PFSK-1 (cell line): ENCODE measurements at regions not wholly inside any gene's neighbourhood (a gene's known extent, or its start where the extent isn't known, plus 50 kb on each side); places are given as distances from the start of the nearest gene placed in this dataset.

ENCODE experiments used
- FOXP2 ChIP-seq: optimal IDR thresholded peaks from 2 replicates; pipeline ENCODE3; 2011; ENCODE audit warnings: borderline replicate concordance, control low read depth, inconsistent platforms; ENCODE audit not compliant: insufficient read depth; ENCODE audit errors: extremely low read length, extremely low read depth
- POLR2AphosphoS5 ChIP-seq: IDR thresholded peaks from 2 replicates; pipeline ENCODE4 v1.6.1; 2012; ENCODE audit warnings: low read depth, mild to moderate bottlenecking, control low read depth, low read length, moderate library complexity
- SIN3A ChIP-seq: IDR thresholded peaks from 2 replicates; pipeline ENCODE4 v1.6.1; 2012; ENCODE audit warnings: mild to moderate bottlenecking, low read length, moderate library complexity, borderline replicate concordance; ENCODE audit not compliant: insufficient read depth
- TAF1 ChIP-seq: IDR thresholded peaks from 2 replicates; pipeline ENCODE4 v1.6.1; 2012; ENCODE audit warnings: low read length, control low read depth, borderline replicate concordance; ENCODE audit not compliant: insufficient read depth
- TF ChIP-seq, protein P1 (sequence below), 2 experiments: IDR thresholded peaks; 2 replicates each; pipeline versions ENCODE4 v1.6.1 to v1.8.0; 2011 to 2012; ENCODE audit warnings: low read depth in 2 of 2, low read length in 2 of 2, control low read depth in 1 of 2, inconsistent platforms in 1 of 2, mild to moderate bottlenecking in 1 of 2, moderate library complexity in 1 of 2; ENCODE audit not compliant: insufficient read depth in 1 of 2

DNA sequence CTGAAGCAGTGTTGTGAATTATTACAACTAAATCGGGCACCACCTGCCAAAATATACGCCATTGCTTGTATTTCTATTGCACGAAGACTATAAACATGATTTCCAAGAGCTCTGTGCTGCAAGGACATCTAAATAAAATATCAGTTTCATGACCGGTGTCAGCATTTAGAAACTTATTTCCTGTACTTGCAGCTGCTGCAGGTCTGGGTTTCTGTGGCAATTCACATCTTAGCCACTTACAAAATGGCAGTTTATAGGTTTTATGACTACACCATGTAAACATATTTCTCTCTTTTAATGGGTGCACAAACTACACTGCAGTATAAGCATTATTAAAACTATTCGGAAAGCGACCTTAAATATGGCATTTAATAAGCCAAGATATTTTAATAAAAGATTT, 359.4 kb downstream of the VPS13C start:
- TF ChIP-seq TAF1, result no peak
- no peak for TF ChIP-seq FOXP2
- TF ChIP-seq POLR2AphosphoS5, result no peak
- no peak for TF ChIP-seq SIN3A
- TF ChIP-seq, protein P1, sequence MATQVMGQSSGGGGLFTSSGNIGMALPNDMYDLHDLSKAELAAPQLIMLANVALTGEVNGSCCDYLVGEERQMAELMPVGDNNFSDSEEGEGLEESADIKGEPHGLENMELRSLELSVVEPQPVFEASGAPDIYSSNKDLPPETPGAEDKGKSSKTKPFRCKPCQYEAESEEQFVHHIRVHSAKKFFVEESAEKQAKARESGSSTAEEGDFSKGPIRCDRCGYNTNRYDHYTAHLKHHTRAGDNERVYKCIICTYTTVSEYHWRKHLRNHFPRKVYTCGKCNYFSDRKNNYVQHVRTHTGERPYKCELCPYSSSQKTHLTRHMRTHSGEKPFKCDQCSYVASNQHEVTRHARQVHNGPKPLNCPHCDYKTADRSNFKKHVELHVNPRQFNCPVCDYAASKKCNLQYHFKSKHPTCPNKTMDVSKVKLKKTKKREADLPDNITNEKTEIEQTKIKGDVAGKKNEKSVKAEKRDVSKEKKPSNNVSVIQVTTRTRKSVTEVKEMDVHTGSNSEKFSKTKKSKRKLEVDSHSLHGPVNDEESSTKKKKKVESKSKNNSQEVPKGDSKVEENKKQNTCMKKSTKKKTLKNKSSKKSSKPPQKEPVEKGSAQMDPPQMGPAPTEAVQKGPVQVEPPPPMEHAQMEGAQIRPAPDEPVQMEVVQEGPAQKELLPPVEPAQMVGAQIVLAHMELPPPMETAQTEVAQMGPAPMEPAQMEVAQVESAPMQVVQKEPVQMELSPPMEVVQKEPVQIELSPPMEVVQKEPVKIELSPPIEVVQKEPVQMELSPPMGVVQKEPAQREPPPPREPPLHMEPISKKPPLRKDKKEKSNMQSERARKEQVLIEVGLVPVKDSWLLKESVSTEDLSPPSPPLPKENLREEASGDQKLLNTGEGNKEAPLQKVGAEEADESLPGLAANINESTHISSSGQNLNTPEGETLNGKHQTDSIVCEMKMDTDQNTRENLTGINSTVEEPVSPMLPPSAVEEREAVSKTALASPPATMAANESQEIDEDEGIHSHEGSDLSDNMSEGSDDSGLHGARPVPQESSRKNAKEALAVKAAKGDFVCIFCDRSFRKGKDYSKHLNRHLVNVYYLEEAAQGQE (IDR thresholded peaks at IDR 0.05; ENCODE audit: insufficient read depth in 1 of 2, low read depth in 2 of 2, low read length in 2 of 2), result no peak

DNA sequence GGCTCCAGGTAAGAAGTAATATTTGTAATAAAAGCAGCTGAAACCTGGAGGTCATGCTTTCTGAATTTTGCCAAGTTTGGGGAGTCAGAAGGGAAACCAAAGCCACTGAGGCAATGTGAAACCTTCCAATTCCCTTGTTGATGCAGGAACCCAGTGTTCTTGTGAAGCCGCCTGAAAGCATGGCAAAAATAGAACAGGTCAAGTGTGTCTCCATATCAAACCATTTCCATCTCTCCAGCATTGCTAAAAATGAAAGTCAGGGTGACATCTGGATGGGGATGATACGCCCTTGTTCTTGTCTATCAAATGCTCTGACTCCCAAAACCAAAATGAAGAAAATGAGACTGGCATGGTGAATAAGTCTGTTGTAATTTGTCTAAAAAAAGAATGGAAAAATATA, 362.5 kb downstream of the VPS13C start:
- TF ChIP-seq SIN3A (no peak), TAF1 (no peak), FOXP2 (no peak), POLR2AphosphoS5 (no peak)
- TF ChIP-seq, protein P1 (IDR thresholded peaks at IDR 0.05; ENCODE audit: insufficient read depth in 1 of 2, low read depth in 2 of 2, low read length in 2 of 2), result no peak

DNA sequence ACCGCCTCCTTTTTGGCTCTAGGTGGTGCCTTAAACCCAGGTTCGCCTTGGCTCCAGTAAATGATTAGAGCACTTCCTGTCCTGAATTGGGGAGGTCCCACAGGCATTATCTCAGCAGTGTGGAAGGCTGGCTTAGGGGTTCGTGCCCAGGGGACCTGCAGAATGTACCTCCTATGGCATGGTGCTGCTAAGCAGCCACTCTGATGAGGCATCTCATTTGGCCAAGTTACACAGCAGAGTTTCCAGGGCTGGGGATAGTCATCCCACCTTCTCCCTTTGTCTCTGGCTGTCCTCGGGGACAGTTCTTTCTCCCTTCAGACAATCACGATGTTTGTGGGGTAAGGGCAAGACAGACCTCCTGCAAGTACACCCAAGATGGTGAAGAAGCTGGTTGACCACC, 371.2 kb downstream of the VPS13C start:
- no peak for TF ChIP-seq SIN3A
- TF ChIP-seq POLR2AphosphoS5, result no peak
- no peak for TF ChIP-seq FOXP2
- TF ChIP-seq, protein P1 (IDR thresholded peaks at IDR 0.05; ENCODE audit: insufficient read depth in 1 of 2, low read depth in 2 of 2, low read length in 2 of 2), result no peak
- no peak for TF ChIP-seq TAF1

DNA sequence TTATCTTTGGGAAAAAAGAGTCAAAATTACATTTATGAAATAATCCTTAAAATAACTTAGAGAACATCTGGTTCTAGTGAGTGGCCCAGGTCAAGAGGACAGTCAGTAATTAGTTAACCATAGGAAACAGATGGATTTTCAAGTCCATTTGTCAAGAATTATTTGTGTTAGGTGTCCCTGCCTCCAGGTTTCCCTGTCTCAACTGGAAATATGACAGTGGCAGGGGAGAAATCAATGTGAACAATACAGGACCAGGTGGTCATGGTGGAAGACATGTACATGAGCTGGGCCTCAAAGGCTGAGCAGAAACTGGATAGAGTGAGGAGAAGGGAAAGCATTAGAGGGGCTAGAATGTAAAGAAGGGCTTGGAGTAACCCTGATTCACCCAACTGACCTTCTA, 372.6 kb downstream of the VPS13C start:
- TF ChIP-seq POLR2AphosphoS5 (no peak), TAF1 (no peak), FOXP2 (no peak), SIN3A (no peak)
- TF ChIP-seq, protein P1 (IDR thresholded peaks at IDR 0.05; ENCODE audit: insufficient read depth in 1 of 2, low read depth in 2 of 2, low read length in 2 of 2), result no peak

DNA sequence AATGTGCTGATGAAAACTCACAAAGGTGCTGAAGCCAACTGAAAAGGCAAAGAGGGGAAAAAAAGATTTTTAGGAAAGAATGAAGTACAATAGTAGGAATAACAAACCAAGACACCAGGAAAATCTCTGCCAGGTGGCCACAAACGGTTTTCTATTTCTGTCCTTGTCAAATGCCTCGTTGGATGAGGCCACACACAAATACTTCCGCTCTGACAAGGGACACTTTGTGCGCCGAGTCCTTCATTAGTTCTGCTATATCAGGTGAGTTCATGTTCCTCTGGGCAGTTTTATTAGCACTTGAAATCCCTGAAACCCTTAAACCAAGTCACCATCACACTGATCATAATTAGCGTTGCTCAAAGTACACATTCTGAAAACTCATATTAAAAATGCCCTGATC, 373.1 kb downstream of the VPS13C start:
- TF ChIP-seq TAF1, result no peak
- TF ChIP-seq FOXP2, result no peak
- TF ChIP-seq, protein P1 (IDR thresholded peaks at IDR 0.05; ENCODE audit: insufficient read depth in 1 of 2, low read depth in 2 of 2, low read length in 2 of 2), result no peak
- TF ChIP-seq SIN3A, result no peak
- TF ChIP-seq POLR2AphosphoS5, result no peak
